ENCODE measurements at regions not wholly inside any gene's neighbourhood (a gene's known extent, or its start where the extent isn't known, plus 50 kb on each side); places are given as distances from the start of the nearest gene placed in this dataset.

- Mint-ChIP-seq H3K36me3 (ENCODE audit: low read depth) (no peaks in the 10 kb centered on the region), H3K4me1 (ENCODE audit: low read depth) (no peaks in the 10 kb centered on the region), H3K27ac (no peak overlapping the region), H3K4me3 (ENCODE audit: low read depth) (no peak overlapping the region), H3K27me3 (ENCODE audit: low read depth) (peaks cover 10% of the 10 kb centered on the region), H3K9me3 (peaks cover under 1% of the 10 kb centered on the region)
- intact Hi-C loops (cut with micrococcal nuclease), result no loop called here
- DNase-seq (ENCODE audit: low spot score), result no peak
These were observed 115.3 kb upstream of the FSTL4 start for GRCh38 chr5:133727636-133728035.

GRCh38 chr5:133723651-133724366 lies 111.5 kb upstream of the FSTL4 start:
- H3K4me3 Mint-ChIP-seq (ENCODE audit: low read depth), result no peak overlapping the region
- no peaks in the 10 kb centered on the region for H3K4me1 Mint-ChIP-seq (ENCODE audit: low read depth)
- intact Hi-C loops (cut with micrococcal nuclease), result no loop called here
- peaks cover 19% of the 10 kb centered on the region for H3K9me3 Mint-ChIP-seq
- DNase-seq (ENCODE audit: low spot score), result no peak
- no peak overlapping the region for H3K27ac Mint-ChIP-seq
- no peaks in the 10 kb centered on the region for H3K36me3 Mint-ChIP-seq (ENCODE audit: low read depth)
- peaks cover 23% of the 10 kb centered on the region for H3K27me3 Mint-ChIP-seq (ENCODE audit: low read depth)

- peaks cover 19% of the 10 kb centered on the region for H3K9me3 Mint-ChIP-seq
- no peak for DNase-seq (ENCODE audit: low spot score)
- H3K27ac Mint-ChIP-seq, result no peak overlapping the region
- peaks cover 21% of the 10 kb centered on the region for H3K27me3 Mint-ChIP-seq (ENCODE audit: low read depth)
- no peaks in the 10 kb centered on the region for H3K4me1 Mint-ChIP-seq (ENCODE audit: low read depth)
- H3K36me3 Mint-ChIP-seq (ENCODE audit: low read depth), result no peaks in the 10 kb centered on the region
- intact Hi-C loops (cut with micrococcal nuclease), result no loop called here
- H3K4me3 Mint-ChIP-seq (ENCODE audit: low read depth), result no peak overlapping the region
These were observed 110.8 kb upstream of the FSTL4 start for GRCh38 chr5:133723126-133723525.

- H3K27ac Mint-ChIP-seq, result no peak overlapping the region
- DNase-seq (ENCODE audit: low spot score), result no peak
These were observed 109.0 kb upstream of the FSTL4 start for GRCh38 chr5:133721365-133721764.

GRCh38 chr5:133718457-133718856 lies 106.1 kb upstream of the FSTL4 start:
- intact Hi-C loops (cut with micrococcal nuclease), result no loop called here
- Mint-ChIP-seq H3K27me3 (ENCODE audit: low read depth) (peaks cover 23% of the 10 kb centered on the region), H3K27ac (no peak overlapping the region)

More at GRCh38 chr5:133721365-133721764, 109.0 kb upstream of the FSTL4 start:
- Mint-ChIP-seq H3K4me3 (ENCODE audit: low read depth) (no peak overlapping the region), H3K4me1 (ENCODE audit: low read depth) (no peaks in the 10 kb centered on the region), H3K27me3 (ENCODE audit: low read depth) (peaks cover 17% of the 10 kb centered on the region), H3K36me3 (ENCODE audit: low read depth) (no peaks in the 10 kb centered on the region), H3K9me3 (peaks cover 19% of the 10 kb centered on the region)
- intact Hi-C loops (cut with micrococcal nuclease), result no loop called here

GRCh38 chr5:133716532-133717183 lies 104.3 kb upstream of the FSTL4 start:
- DNase-seq (ENCODE audit: low spot score), result no peak
- Mint-ChIP-seq H3K4me3 (ENCODE audit: low read depth) (no peak overlapping the region), H3K4me1 (ENCODE audit: low read depth) (no peaks in the 10 kb centered on the region), H3K27ac (no peak overlapping the region), H3K36me3 (ENCODE audit: low read depth) (no peaks in the 10 kb centered on the region), H3K27me3 (ENCODE audit: low read depth) (peaks cover 18% of the 10 kb centered on the region), H3K9me3 (peaks cover 9% of the 10 kb centered on the region)
- intact Hi-C loops (cut with micrococcal nuclease), result no loop called here

More at GRCh38 chr5:133718457-133718856, 106.1 kb upstream of the FSTL4 start:
- Mint-ChIP-seq H3K9me3 (peaks cover 19% of the 10 kb centered on the region), H3K4me1 (ENCODE audit: low read depth) (no peaks in the 10 kb centered on the region), H3K4me3 (ENCODE audit: low read depth) (no peak overlapping the region), H3K36me3 (ENCODE audit: low read depth) (no peaks in the 10 kb centered on the region)
- DNase-seq (ENCODE audit: low spot score), result no peak

GRCh38 chr5:133715616-133716015 lies 103.3 kb upstream of the FSTL4 start:
- H3K4me3 Mint-ChIP-seq (ENCODE audit: low read depth), result no peak overlapping the region
- peaks cover under 1% of the 10 kb centered on the region for H3K9me3 Mint-ChIP-seq
- H3K27ac Mint-ChIP-seq, result no peak overlapping the region
- no peak for DNase-seq (ENCODE audit: low spot score)
- H3K27me3 Mint-ChIP-seq (ENCODE audit: low read depth), result peaks cover 15% of the 10 kb centered on the region
- H3K36me3 Mint-ChIP-seq (ENCODE audit: low read depth), result no peaks in the 10 kb centered on the region
- intact Hi-C loops (cut with micrococcal nuclease), result no loop called here
- no peaks in the 10 kb centered on the region for H3K4me1 Mint-ChIP-seq (ENCODE audit: low read depth)

- H3K4me1 Mint-ChIP-seq (ENCODE audit: low read depth), result no peaks in the 10 kb centered on the region
- H3K9me3 Mint-ChIP-seq, result no peaks in the 10 kb centered on the region
- no peak overlapping the region for H3K4me3 Mint-ChIP-seq (ENCODE audit: low read depth)
- no peak for DNase-seq (ENCODE audit: low spot score)
- no peaks in the 10 kb centered on the region for H3K36me3 Mint-ChIP-seq (ENCODE audit: low read depth)
- intact Hi-C loops (cut with micrococcal nuclease), result no loop called here
- H3K27me3 Mint-ChIP-seq (ENCODE audit: low read depth), result peaks cover 18% of the 10 kb centered on the region
- no peak overlapping the region for H3K27ac Mint-ChIP-seq
These were observed 102.9 kb upstream of the FSTL4 start for GRCh38 chr5:133715216-133715615.

- Mint-ChIP-seq H3K4me1 (ENCODE audit: low read depth) (no peaks in the 10 kb centered on the region), H3K4me3 (ENCODE audit: low read depth) (no peak overlapping the region), H3K27ac (no peak overlapping the region), H3K9me3 (no peaks in the 10 kb centered on the region), H3K27me3 (ENCODE audit: low read depth) (peaks cover 16% of the 10 kb centered on the region), H3K36me3 (ENCODE audit: low read depth) (no peaks in the 10 kb centered on the region)
- intact Hi-C loops (cut with micrococcal nuclease), result no loop called here
- DNase-seq (ENCODE audit: low spot score), result no peak
These were observed 102.0 kb upstream of the FSTL4 start for GRCh38 chr5:133714161-133714915.

- DNase-seq (ENCODE audit: low spot score), result no peak
- intact Hi-C loops (cut with micrococcal nuclease), result no loop called here
- Mint-ChIP-seq H3K4me1 (ENCODE audit: low read depth) (no peaks in the 10 kb centered on the region), H3K9me3 (no peaks in the 10 kb centered on the region), H3K27me3 (ENCODE audit: low read depth) (peaks cover 16% of the 10 kb centered on the region), H3K27ac (no peak overlapping the region), H3K36me3 (ENCODE audit: low read depth) (no peaks in the 10 kb centered on the region), H3K4me3 (ENCODE audit: low read depth) (no peak overlapping the region)
These were observed 101.4 kb upstream of the FSTL4 start for GRCh38 chr5:133713751-133714150.

- Mint-ChIP-seq H3K4me3 (ENCODE audit: low read depth) (no peak overlapping the region), H3K27me3 (ENCODE audit: low read depth) (peaks cover 16% of the 10 kb centered on the region), H3K27ac (no peak overlapping the region), H3K36me3 (ENCODE audit: low read depth) (no peaks in the 10 kb centered on the region), H3K9me3 (no peaks in the 10 kb centered on the region), H3K4me1 (ENCODE audit: low read depth) (no peaks in the 10 kb centered on the region)
- intact Hi-C loops (cut with micrococcal nuclease), result no loop called here
- no peak for DNase-seq (ENCODE audit: low spot score)
These were observed 100.9 kb upstream of the FSTL4 start for GRCh38 chr5:133713209-133713608.

GRCh38 chr5:133712562-133712961 lies 100.2 kb upstream of the FSTL4 start:
- Mint-ChIP-seq H3K36me3 (ENCODE audit: low read depth) (no peaks in the 10 kb centered on the region), H3K4me1 (ENCODE audit: low read depth) (no peaks in the 10 kb centered on the region), H3K9me3 (no peaks in the 10 kb centered on the region), H3K27me3 (ENCODE audit: low read depth) (peaks cover 15% of the 10 kb centered on the region), H3K4me3 (ENCODE audit: low read depth) (no peak overlapping the region), H3K27ac (no peak overlapping the region)
- DNase-seq (ENCODE audit: low spot score), result no peak
- intact Hi-C loops (cut with micrococcal nuclease), result no loop called here

GRCh38 chr5:133709209-133709725 lies 96.9 kb upstream of the FSTL4 start:
- Mint-ChIP-seq H3K9me3 (no peaks in the 10 kb centered on the region), H3K27ac (no peak overlapping the region), H3K36me3 (ENCODE audit: low read depth) (no peaks in the 10 kb centered on the region), H3K4me3 (ENCODE audit: low read depth) (no peak overlapping the region), H3K4me1 (ENCODE audit: low read depth) (no peaks in the 10 kb centered on the region), H3K27me3 (ENCODE audit: low read depth) (peaks cover 6% of the 10 kb centered on the region)
- no peak for DNase-seq (ENCODE audit: low spot score)
- intact Hi-C loops (cut with micrococcal nuclease), result no loop called here
